Dendritic cell treated with granulocyte-macrophage colony-stimulating factor and Interleukin-4, amounts not matched to agents 40 ng/mL and 50 ng/mL, for 4 days (primary cell): ENCODE measurements at regions not wholly inside any gene's neighbourhood (a gene's known extent, or its start where the extent isn't known, plus 50 kb on each side); places are given as distances from the start of the nearest gene placed in this dataset.
"Not testable (repeated sequence)": the region's sequence is repeated elsewhere in the genome, so short reads cannot be mapped to it uniquely, and the experiment has no call there.

ENCODE experiments used
- H3K27ac Mint-ChIP-seq: one replicate; pipeline ENCODE4 v1.8.0; 2022; ENCODE audit warnings: mild to moderate bottlenecking, mixed read lengths
- H3K27me3 Mint-ChIP-seq: one replicate; pipeline ENCODE4 v1.8.0; 2022; ENCODE audit warnings: mild to moderate bottlenecking, mixed read lengths
- H3K36me3 Mint-ChIP-seq: one replicate; pipeline ENCODE4 v1.8.0; 2022; ENCODE audit warnings: low read depth, mixed read lengths
- H3K4me1 Mint-ChIP-seq: one replicate; pipeline ENCODE4 v1.8.0; 2022; ENCODE audit warnings: low read depth, mixed read lengths
- H3K4me3 Mint-ChIP-seq: one replicate; pipeline ENCODE4 v1.8.0; 2022; ENCODE audit warnings: mild to moderate bottlenecking, moderate library complexity, mixed read lengths
- H3K9me3 Mint-ChIP-seq: one replicate; pipeline ENCODE4 v1.8.0; 2022; ENCODE audit warnings: mixed read lengths
- intact Hi-C: fragments of 100-400 bp; cut with micrococcal nuclease; formaldehyde crosslinking; loops from one replicate; pipeline ENCODE4 v1.15.0; 2022

DNA sequence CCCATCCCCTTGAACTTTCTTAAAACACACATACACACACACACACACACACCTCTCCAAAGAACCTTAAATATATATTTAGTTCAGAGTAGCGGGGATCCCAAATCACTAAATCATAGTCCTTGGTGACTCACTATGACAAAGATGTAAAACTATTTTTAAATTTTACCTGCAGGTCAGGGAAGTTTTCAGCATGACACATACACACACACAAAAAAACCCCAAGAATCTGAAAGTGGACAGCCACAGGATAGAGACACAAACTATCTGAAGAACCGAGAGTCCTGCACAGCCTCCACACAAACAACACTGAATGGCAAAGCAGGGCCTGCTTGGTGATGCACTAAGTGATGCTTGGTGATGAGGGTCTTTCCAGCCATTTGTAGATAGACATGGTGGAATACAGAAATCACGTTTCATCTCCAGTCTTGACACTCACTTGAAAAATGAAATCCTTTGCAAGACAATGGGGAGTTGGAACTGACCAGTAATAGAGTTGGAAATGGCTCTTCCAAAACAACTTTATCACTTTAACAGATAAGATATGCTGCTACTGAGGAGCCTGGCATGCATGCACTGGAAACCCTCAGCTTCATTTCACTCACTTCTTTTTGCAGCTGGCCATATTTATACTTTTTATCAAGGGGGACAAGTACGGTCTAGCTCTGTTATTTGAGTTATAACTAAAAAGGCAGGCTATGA, 307.3 kb downstream of the RAPGEF2 start:
- no peaks in the 10 kb centered on the region for H3K4me1 Mint-ChIP-seq
- H3K27me3 Mint-ChIP-seq = no peaks in the 10 kb centered on the region
- intact Hi-C loops = no loop called here
- H3K27ac Mint-ChIP-seq = no peak overlapping the region
- H3K9me3 Mint-ChIP-seq = no peaks in the 10 kb centered on the region
- H3K36me3 Mint-ChIP-seq = no peaks in the 10 kb centered on the region
- no peak overlapping the region for H3K4me3 Mint-ChIP-seq

DNA sequence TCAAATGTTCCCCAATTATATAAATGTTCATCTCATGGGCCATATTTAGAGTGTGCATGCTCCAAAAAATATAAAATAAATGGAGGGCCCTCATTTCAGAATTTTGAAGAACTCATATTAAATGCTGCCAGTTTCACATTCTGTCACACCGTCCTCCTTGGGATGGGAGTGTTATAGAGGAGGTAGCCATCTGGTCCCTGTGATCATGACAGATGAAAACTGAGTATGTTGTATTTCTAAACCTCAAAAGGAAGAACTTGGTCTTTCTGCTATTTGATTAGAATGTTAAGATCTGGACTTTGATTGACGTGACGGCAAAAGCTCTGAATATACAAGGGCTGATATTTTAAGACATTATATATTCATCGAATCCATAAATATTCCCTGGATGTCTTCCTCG, 308.0 kb downstream of the RAPGEF2 start:
- H3K4me3 Mint-ChIP-seq = no peak overlapping the region
- intact Hi-C loops = no loop called here
- no peaks in the 10 kb centered on the region for H3K4me1 Mint-ChIP-seq
- no peak overlapping the region for H3K27ac Mint-ChIP-seq
- no peaks in the 10 kb centered on the region for H3K27me3 Mint-ChIP-seq
- no peaks in the 10 kb centered on the region for H3K36me3 Mint-ChIP-seq
- no peaks in the 10 kb centered on the region for H3K9me3 Mint-ChIP-seq

GRCh38 chr4:159413306-159413943, 310.5 kb downstream of the RAPGEF2 start:
- H3K27me3 Mint-ChIP-seq = no peaks in the 10 kb centered on the region
- H3K4me1 Mint-ChIP-seq = no peaks in the 10 kb centered on the region
- H3K27ac Mint-ChIP-seq = no peak overlapping the region
- no peaks in the 10 kb centered on the region for H3K9me3 Mint-ChIP-seq
- no peak overlapping the region for H3K4me3 Mint-ChIP-seq
- intact Hi-C loops = no loop called here
- H3K36me3 Mint-ChIP-seq = no peaks in the 10 kb centered on the region

- no peaks in the 10 kb centered on the region for H3K27me3 Mint-ChIP-seq
- no peak overlapping the region for H3K4me3 Mint-ChIP-seq
- intact Hi-C loops = no loop called here
- no peaks in the 10 kb centered on the region for H3K9me3 Mint-ChIP-seq
- H3K4me1 Mint-ChIP-seq = no peaks in the 10 kb centered on the region
- H3K36me3 Mint-ChIP-seq = no peaks in the 10 kb centered on the region
- H3K27ac Mint-ChIP-seq = no peak overlapping the region
Measured at GRCh38 chr4:159414305-159414704, 311.4 kb downstream of the RAPGEF2 start.

DNA sequence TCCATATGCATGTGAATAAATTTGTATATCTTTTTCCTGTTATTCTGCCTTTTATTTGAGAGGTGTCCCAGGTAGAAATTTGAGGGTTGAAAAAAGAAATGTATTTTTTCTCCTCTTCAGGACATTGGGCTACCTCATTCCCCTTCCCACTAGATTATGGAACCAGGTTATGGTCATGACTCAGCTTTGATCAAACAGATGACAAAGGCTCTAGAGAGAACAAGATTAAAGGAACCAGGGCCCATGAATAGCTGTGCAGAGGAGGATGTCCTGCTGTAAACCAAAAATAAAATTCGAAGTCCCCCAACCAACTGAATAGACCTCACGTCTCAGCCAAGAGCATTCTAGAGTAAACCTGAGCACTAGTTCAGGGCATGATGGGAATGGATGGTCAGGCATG, 313.2 kb downstream of the RAPGEF2 start:
- Mint-ChIP-seq H3K4me1 (no peaks in the 10 kb centered on the region), H3K9me3 (no peaks in the 10 kb centered on the region), H3K27me3 (no peaks in the 10 kb centered on the region), H3K27ac (no peak overlapping the region), H3K36me3 (no peaks in the 10 kb centered on the region), H3K4me3 (no peak overlapping the region)
- intact Hi-C loops = no loop called here

DNA sequence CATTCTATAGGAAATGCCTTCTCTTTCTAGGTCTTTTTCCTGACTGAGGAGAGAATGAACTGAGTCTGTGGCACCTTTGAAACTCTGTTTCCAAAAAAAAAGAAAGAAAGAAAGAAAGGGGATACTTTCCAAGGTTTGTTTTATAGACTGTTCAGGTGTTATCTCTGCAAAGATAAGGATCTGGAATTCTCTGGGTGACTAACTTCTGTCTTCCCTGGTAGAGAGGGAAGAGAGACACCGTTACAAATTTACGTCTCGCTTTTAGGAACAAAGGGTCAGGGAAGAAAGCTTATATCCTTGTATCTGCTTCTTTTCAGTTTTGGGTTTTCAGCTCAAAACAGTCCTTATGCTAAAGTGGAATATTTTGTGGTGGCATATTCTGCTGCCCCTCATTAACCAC, 314.1 kb downstream of the RAPGEF2 start:
- peaks cover 7% of the 10 kb centered on the region for H3K4me1 Mint-ChIP-seq
- H3K27me3 Mint-ChIP-seq = no peaks in the 10 kb centered on the region
- H3K27ac Mint-ChIP-seq = no peak overlapping the region
- intact Hi-C loops = no loop called here
- no peak overlapping the region for H3K4me3 Mint-ChIP-seq
- H3K9me3 Mint-ChIP-seq = no peaks in the 10 kb centered on the region
- H3K36me3 Mint-ChIP-seq = no peaks in the 10 kb centered on the region

DNA sequence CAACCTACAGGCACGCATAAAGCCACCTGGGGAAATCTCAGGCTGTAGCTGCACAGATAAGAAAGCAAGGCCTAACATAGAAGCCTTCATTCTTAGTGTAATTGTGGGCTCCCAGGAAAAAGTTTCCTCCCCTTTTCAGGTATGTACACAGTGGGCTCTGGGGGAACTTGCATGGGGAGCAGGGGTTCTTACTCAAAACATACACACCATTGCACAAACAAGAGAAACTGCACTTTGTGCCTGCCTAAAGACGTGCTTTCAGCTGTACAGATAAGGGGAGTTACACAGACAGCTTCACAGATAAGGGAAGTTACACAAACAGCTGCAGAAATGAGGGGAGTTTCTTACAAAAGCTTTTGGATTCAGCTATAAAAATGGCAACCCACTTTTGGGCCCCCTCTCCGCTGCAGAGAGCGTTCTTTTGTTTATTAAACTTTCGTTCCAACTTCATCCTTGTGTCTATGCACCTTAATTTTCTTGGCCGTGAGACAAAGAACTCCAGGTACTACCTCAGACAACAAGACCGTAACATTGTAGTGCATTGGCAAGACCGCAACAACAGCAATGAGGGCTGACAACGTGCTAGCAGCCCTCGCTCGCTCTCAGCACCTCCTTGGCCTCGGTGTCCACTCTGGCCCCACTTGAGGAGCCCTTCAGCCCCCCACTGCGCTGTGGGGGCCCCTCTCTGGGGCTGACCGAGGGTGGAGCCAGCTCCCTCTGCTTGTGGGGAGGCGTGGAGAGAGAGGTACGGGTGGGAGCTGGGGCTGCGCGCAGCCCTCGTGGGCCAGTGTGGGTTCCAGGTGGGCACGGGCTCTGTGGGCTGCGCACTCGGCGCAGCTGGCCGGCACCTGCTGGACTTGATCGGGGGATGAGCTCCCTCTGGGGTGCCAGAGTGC, 317.5 kb downstream of the RAPGEF2 start:
- no peaks in the 10 kb centered on the region for H3K27me3 Mint-ChIP-seq

DNA sequence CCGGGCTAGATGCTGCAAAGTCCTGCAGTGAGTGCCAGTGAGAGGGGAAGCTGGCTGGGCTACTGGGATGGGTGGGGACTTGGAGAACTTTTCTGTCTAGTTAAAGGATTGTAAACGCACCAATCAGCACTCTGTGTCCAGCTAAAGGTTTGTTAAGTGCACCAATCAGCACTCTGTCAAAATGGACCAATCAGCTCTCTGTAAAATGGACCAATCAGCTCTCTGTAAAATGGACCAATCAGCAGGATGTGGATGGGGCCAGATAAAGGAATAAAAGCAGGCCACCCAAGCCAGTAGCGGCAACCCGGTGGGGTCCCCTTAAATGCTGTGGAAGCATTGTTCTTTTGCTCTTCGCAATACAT, 318.2 kb downstream of the RAPGEF2 start:
- H3K27me3 Mint-ChIP-seq, H3K9me3 Mint-ChIP-seq, H3K36me3 Mint-ChIP-seq, H3K27ac Mint-ChIP-seq, intact Hi-C loops, H3K4me3 Mint-ChIP-seq: not testable (repeated sequence)
- peaks cover 11% of the 10 kb centered on the region for H3K4me1 Mint-ChIP-seq

More for the DNA sequence above, 317.5 kb downstream of the RAPGEF2 start:
- no peak overlapping the region for H3K4me3 Mint-ChIP-seq
- intact Hi-C loops = no loop called here
- no peak overlapping the region for H3K27ac Mint-ChIP-seq
- H3K4me1 Mint-ChIP-seq = peaks cover 11% of the 10 kb centered on the region
- no peaks in the 10 kb centered on the region for H3K9me3 Mint-ChIP-seq
- H3K36me3 Mint-ChIP-seq = no peaks in the 10 kb centered on the region

DNA sequence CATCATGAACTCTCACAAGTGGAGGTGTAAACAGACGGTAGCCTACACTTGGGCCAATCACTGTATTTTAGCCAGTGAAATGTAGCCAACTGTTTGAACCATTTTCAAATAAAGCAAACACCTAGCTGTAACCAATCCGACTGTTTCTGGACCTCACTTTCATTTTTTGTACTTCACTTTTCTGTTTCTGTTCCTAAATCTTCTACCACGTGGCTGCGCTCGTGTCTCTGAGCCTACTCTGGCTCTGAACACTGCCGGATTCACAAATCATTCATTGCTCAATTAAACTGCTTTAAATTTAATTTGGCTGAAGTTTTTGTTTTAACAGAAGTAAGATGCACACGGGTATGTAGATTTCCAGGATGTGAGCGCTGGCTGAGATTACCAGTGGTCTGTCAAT, 319.1 kb downstream of the RAPGEF2 start:
- Mint-ChIP-seq H3K27ac (peak overlapping the region; percentile 12), H3K4me3 (no peak overlapping the region), H3K4me1 (peaks cover 11% of the 10 kb centered on the region)

DNA sequence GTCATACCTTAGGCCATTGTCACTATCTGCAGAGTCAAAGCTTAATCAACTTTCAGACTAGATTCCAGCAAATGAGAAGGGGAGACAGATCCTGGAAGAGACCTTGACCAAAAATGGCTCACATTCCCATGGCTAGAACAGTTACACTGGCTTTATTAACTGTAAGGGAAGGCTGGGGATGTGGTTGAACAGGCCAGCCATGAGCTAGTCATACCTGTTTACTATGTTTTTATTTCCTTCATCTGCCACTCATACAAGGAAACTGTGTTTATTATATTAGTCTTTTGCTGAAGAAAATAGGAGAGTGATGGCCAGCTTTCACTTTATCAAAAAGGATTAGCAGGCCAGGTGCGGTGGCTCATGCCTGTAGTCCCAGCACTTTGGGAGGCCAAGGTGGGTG, 319.7 kb downstream of the RAPGEF2 start:
- Mint-ChIP-seq H3K36me3 (no peaks in the 10 kb centered on the region), H3K4me1 (peaks cover 11% of the 10 kb centered on the region), H3K9me3 (no peaks in the 10 kb centered on the region), H3K27me3 (no peaks in the 10 kb centered on the region), H3K27ac (no peak overlapping the region), H3K4me3 (no peak overlapping the region)
- intact Hi-C loops = no loop called here

More for the DNA sequence above, 319.1 kb downstream of the RAPGEF2 start:
- no peaks in the 10 kb centered on the region for H3K36me3 Mint-ChIP-seq
- H3K27me3 Mint-ChIP-seq = no peaks in the 10 kb centered on the region
- intact Hi-C loops = no loop called here
- H3K9me3 Mint-ChIP-seq = no peaks in the 10 kb centered on the region

DNA sequence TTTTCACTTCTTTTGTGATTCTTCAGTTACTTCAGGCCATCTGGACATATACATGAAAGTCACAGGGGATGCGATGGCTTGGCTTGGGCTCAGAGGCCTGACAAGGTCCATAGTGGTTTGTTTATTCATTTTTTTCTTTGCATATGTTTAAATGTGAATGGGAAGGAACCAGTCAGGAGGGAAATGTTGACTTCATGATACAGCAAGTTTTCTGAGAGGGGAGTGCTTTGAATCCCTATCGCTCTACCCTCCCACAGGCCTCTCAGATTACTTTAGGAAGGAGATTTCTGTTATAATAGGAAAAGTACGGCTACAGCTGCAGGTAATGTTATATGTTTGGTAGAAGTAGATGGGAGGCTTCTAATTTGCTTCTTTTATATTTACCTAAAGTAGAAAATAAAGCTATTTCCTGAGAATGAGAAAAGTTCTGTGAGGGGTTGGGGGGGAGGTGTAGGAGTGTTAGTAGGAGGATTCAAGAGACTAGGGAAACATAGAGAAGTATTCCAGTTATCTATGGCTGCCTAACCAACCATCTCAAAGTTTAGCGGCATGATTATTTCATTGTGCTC, 322.9 kb downstream of the RAPGEF2 start:
- intact Hi-C loops = no loop called here
- no peaks in the 10 kb centered on the region for H3K9me3 Mint-ChIP-seq
- H3K4me3 Mint-ChIP-seq = no peak overlapping the region

DNA sequence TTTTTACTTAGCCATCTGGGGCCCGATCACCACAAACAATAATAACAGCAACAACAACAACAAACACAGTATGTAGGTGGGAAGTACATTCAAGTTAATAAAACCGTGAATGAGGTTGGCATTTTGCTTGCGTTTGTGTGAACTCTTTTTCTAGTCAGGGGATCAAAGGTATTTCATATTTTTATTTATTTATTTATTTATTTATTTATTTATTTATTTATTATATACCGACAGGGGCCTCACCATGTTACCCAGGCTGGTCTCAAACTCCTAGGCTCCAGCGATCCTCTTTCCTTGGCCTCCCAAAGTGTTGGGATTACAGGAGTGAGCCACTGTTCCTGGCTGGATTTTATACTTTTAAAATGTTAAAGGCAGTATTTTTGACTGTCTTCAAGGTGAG, 325.4 kb downstream of the RAPGEF2 start:
- intact Hi-C loops = no loop called here
- H3K27me3 Mint-ChIP-seq = peaks cover 10% of the 10 kb centered on the region
- H3K36me3 Mint-ChIP-seq = no peaks in the 10 kb centered on the region
- H3K4me1 Mint-ChIP-seq = peaks cover 6% of the 10 kb centered on the region
- no peak overlapping the region for H3K4me3 Mint-ChIP-seq
- H3K9me3 Mint-ChIP-seq = no peaks in the 10 kb centered on the region
- H3K27ac Mint-ChIP-seq = no peak overlapping the region

More for the DNA sequence above, 322.9 kb downstream of the RAPGEF2 start:
- Mint-ChIP-seq H3K4me1 (peaks cover 17% of the 10 kb centered on the region), H3K27me3 (peaks cover 3% of the 10 kb centered on the region), H3K36me3 (no peaks in the 10 kb centered on the region), H3K27ac (no peak overlapping the region)

DNA sequence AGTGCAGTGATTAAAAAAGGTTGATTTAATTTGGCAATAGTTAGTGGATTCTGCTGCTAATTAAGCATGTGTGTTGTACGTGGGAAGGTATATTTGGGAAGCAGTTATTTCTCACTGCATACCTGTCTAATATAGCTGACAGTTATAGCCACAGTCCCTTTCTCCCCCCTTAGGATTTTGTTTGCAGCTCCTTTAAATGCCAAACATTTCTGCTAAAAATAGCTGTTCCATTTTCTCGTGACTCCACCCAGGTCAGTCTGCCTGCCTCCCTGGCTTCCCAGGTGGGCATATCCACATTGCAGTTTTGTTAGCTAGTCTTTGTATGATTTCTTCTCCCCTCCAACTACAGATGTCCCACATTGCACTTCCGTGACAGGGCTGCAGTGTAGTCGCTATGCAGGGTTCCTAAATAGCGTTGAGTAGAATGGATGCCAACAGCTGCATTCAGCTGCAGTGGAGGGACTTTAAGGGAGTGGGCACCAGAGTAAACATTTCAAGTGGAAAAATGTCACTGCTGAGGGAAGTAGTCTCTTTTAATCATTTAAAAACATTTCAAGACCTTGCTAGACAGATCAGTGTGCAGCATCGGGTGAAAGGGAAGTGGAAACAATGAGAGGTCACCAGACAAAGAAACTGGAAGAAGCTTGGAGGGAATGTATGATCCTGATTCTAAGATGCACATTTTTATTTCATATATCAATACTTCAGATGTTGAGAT, 326.3 kb downstream of the RAPGEF2 start:
- Mint-ChIP-seq H3K27ac (no peak overlapping the region), H3K4me1 (peaks cover 6% of the 10 kb centered on the region), H3K27me3 (peaks cover 10% of the 10 kb centered on the region), H3K4me3 (no peak overlapping the region), H3K36me3 (no peaks in the 10 kb centered on the region), H3K9me3 (no peaks in the 10 kb centered on the region)
- intact Hi-C loops = no loop called here
